ENCODE measurements at regions not wholly inside any gene's neighbourhood (a gene's known extent, or its start where the extent isn't known, plus 50 kb on each side); places are given as distances from the start of the nearest gene placed in this dataset.

DNA sequence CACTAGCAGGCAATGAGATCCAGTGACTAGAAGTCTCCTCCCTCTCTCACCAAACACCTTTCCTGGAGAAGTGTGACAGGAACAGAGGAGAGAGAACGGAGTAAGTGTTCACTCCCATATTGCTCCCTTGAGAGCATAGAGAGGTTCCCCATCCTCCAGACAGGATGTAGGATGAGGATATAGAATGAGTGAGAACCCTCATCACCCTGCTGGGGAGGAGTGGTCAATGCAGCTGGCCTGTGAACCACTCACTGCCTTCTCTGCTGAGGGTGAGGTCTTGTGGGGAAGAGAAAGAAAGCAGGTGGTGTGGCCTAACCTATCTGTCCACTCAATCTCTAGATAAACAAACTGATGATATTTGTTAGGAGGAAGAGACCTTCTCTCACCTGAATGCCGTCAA is 386.6 kb downstream of the PCDH20 start:
- no peak for DNase-seq (ENCODE audit: low read depth)
- H3K4me3 ChIP-seq (ENCODE audit: low read depth, low read length), result no peak overlapping the region
- no peak for TF ChIP-seq CTCF (IDR thresholded peaks at IDR 0.05; ENCODE audit: control insufficient read depth, extremely low read depth, insufficient read depth)

- no peak overlapping the region for H3K4me3 ChIP-seq (ENCODE audit: low read depth, low read length)
- no peak for DNase-seq (ENCODE audit: low read depth)
- no peak for TF ChIP-seq CTCF (IDR thresholded peaks at IDR 0.05; ENCODE audit: control insufficient read depth, extremely low read depth, insufficient read depth)
Observed at GRCh38 chr13:61024046-61024445, 391.6 kb downstream of the PCDH20 start.

DNA sequence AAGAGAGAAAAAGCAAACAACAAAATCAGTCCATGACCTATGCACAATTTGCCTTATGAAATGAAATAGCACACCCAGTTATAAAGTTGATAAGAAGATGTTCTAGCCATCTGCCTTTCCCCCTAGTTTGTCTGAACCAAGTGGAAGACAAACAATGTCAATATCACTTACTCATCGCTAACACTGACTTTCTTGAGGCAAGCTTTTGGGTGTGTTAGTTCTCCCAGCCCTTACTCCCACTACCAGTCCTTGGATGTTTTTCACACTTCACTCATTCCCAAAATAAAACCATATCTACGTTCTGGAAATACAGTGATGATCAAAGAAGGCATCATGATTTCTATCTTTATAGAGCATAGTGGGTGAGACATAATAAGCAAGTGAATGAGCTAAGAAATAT is 393.8 kb downstream of the PCDH20 start:
- no peak for TF ChIP-seq CTCF (IDR thresholded peaks at IDR 0.05; ENCODE audit: control insufficient read depth, extremely low read depth, insufficient read depth)
- no peak overlapping the region for H3K4me3 ChIP-seq (ENCODE audit: low read depth, low read length)
- no peak for DNase-seq (ENCODE audit: low read depth)

DNA sequence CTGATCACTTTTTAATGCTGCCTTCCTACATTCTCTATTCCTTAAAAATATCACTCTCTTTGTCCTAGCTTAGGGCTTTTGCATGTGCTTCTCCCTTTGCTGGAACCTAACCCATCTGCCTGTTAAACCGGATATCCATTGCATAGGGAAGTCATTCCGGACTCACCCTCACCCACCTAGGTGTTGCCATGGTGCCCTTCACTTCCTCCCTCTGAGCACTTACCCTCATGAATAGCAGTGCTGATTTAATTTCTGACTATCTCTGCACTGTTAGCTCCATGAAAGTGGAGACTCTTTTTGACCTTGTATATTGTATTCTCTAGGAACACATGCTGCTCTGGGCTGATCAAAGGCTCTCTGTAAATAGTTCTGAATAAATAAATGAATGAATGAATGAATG is 401.9 kb downstream of the PCDH20 start:
- TF ChIP-seq CTCF (IDR thresholded peaks at IDR 0.05; ENCODE audit: control insufficient read depth, extremely low read depth, insufficient read depth), result no peak
- H3K4me3 ChIP-seq (ENCODE audit: low read depth, low read length), result no peak overlapping the region
- no peak for DNase-seq (ENCODE audit: low read depth)

GRCh38 chr13:61010358-61010757 is 405.3 kb downstream of the PCDH20 start:
- H3K4me3 ChIP-seq (ENCODE audit: low read depth, low read length), result no peak overlapping the region
- no peak for DNase-seq (ENCODE audit: low read depth)
- no peak for TF ChIP-seq CTCF (IDR thresholded peaks at IDR 0.05; ENCODE audit: control insufficient read depth, extremely low read depth, insufficient read depth)

GRCh38 chr13:61002686-61003085 is 413.0 kb downstream of the PCDH20 start:
- no peak overlapping the region for H3K4me3 ChIP-seq (ENCODE audit: low read depth, low read length)
- TF ChIP-seq CTCF (IDR thresholded peaks at IDR 0.05; ENCODE audit: control insufficient read depth, extremely low read depth, insufficient read depth), result no peak
- no peak for DNase-seq (ENCODE audit: low read depth)

GRCh38 chr13:60990032-60990733 is 425.5 kb downstream of the PCDH20 start:
- TF ChIP-seq CTCF (IDR thresholded peaks at IDR 0.05; ENCODE audit: control insufficient read depth, extremely low read depth, insufficient read depth), result peak; percentile 55
- DNase-seq (ENCODE audit: low read depth), result peak; percentile 6
- H3K4me3 ChIP-seq (ENCODE audit: low read depth, low read length), result no peak overlapping the region

Data from LNCaP clone FGC (cell line).